GM19395 (cell line): ENCODE measurements at regions not wholly inside any gene's neighbourhood (a gene's known extent, or its start where the extent isn't known, plus 50 kb on each side); places are given as distances from the start of the nearest gene placed in this dataset.

Source experiments
- ATAC-seq: cut with Tn5 transposase; IDR thresholded peaks from one replicate; pipeline ENCODE4 v1.9.1; 2021; ENCODE audit warnings: mild to moderate bottlenecking, moderate library complexity; ENCODE audit not compliant: unreplicated experiment

GRCh38 chr4:175871774-175872405 lies 59.8 kb upstream of the GPM6A start:
- ATAC-seq: no peak

- ATAC-seq: no peak
Measured at GRCh38 chr4:175873707-175874106, 61.6 kb upstream of the GPM6A start.

GRCh38 chr4:175874306-175874705 lies 62.2 kb upstream of the GPM6A start:
- ATAC-seq: no peak

GRCh38 chr4:175875993-175876771 lies 64.1 kb upstream of the GPM6A start:
- ATAC-seq: no peak

- no peak for ATAC-seq
Measured at GRCh38 chr4:175882891-175883290, 70.8 kb upstream of the GPM6A start.

- no peak for ATAC-seq
Measured at GRCh38 chr4:175884048-175884447, 72.0 kb upstream of the GPM6A start.

- ATAC-seq: no peak
Measured at GRCh38 chr4:175891231-175891630, 79.2 kb upstream of the GPM6A start.

- ATAC-seq: peak; percentile 62
Measured at GRCh38 chr4:175891851-175892250, 79.8 kb upstream of the GPM6A start.

- ATAC-seq: no peak
Measured at GRCh38 chr4:175905925-175906324, 93.9 kb upstream of the GPM6A start.

- ATAC-seq: no peak
Measured at GRCh38 chr4:175906384-175906783, 94.3 kb upstream of the GPM6A start.

GRCh38 chr4:175910700-175911099 lies 98.6 kb upstream of the GPM6A start:
- ATAC-seq: no peak

GRCh38 chr4:175916626-175917351 lies 104.7 kb upstream of the GPM6A start:
- no peak for ATAC-seq

GRCh38 chr4:175927121-175927520 lies 115.1 kb upstream of the GPM6A start:
- peak; percentile 76 for ATAC-seq

- no peak for ATAC-seq
Measured at GRCh38 chr4:175929441-175929840, 117.4 kb upstream of the GPM6A start.

GRCh38 chr4:175929932-175930331 lies 117.9 kb upstream of the GPM6A start:
- ATAC-seq: no peak

- ATAC-seq: no peak
Measured at GRCh38 chr4:175930471-175930870, 118.4 kb upstream of the GPM6A start.

GRCh38 chr4:175932116-175932515 lies 120.1 kb upstream of the GPM6A start:
- no peak for ATAC-seq

- ATAC-seq: no peak
Measured at GRCh38 chr4:175934506-175934905, 122.4 kb upstream of the GPM6A start.

GRCh38 chr4:175935016-175935661 lies 123.1 kb upstream of the GPM6A start:
- no peak for ATAC-seq

GRCh38 chr4:175944126-175944910 lies 121.3 kb upstream of the WDR17 start:
- ATAC-seq: no peak
